ENCODE measurements at regions not wholly inside any gene's neighbourhood (a gene's known extent, or its start where the extent isn't known, plus 50 kb on each side); places are given as distances from the start of the nearest gene placed in this dataset.
A peak's percentile ranks its signal among the peaks of the same experiment; 100 is the strongest.

GRCh38 chr21:27476696-27477095 is 509.8 kb upstream of the ADAMTS5 start:
- Histone ChIP-seq H3K4me1 (no peaks in the 10 kb centered on the region), H3K4me3 (no peak overlapping the region), H3K27me3 (no peaks in the 10 kb centered on the region), H3K27ac (no peak overlapping the region), H3K9me3 (no peaks in the 10 kb centered on the region), H3K36me3 (no peaks in the 10 kb centered on the region)
- DNase-seq (peak in 1 of 4 donors; percentile 39), ATAC-seq (no peak)
- intact Hi-C loops (cut with DNase I) = no loop called here
- TF ChIP-seq, protein P1, sequence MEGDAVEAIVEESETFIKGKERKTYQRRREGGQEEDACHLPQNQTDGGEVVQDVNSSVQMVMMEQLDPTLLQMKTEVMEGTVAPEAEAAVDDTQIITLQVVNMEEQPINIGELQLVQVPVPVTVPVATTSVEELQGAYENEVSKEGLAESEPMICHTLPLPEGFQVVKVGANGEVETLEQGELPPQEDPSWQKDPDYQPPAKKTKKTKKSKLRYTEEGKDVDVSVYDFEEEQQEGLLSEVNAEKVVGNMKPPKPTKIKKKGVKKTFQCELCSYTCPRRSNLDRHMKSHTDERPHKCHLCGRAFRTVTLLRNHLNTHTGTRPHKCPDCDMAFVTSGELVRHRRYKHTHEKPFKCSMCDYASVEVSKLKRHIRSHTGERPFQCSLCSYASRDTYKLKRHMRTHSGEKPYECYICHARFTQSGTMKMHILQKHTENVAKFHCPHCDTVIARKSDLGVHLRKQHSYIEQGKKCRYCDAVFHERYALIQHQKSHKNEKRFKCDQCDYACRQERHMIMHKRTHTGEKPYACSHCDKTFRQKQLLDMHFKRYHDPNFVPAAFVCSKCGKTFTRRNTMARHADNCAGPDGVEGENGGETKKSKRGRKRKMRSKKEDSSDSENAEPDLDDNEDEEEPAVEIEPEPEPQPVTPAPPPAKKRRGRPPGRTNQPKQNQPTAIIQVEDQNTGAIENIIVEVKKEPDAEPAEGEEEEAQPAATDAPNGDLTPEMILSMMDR (IDR thresholded peaks at IDR 0.05) = peak in 1 of 2 donors; percentile 31

DNA sequence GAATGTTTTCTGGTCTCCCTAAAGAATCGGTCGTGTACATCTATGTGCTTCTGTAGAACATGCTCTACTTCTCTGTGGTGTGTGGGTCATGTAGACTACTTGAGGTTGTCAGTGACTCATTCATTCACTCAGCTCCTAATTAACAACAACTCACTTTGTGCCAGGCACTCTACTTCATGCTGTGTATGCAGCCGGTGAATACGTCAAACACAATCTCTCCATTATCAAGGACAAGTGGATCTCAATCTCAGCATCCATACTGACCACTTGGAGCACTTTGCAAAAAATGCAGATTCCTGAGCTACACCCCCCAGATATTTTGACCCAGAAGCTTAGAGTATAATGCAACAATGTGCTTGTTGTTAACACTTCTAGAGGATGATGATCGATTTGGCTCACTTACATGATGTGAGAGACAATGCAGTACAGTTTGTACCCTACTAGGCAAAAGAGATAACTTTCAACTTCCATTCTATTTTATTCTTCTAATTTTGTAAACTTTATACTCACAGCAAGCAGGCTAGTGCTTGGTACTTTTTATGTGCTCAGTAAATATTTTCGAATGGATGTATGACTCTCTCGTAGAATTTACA is 508.6 kb upstream of the ADAMTS5 start:
- H3K27ac ChIP-seq = no peak overlapping the region
- TF ChIP-seq, protein P1 (IDR thresholded peaks at IDR 0.05) = no peak
- H3K27me3 ChIP-seq = no peaks in the 10 kb centered on the region
- no peaks in the 10 kb centered on the region for H3K36me3 ChIP-seq
- intact Hi-C loops (cut with DNase I) = no loop called here
- no peak overlapping the region for H3K4me3 ChIP-seq
- no peaks in the 10 kb centered on the region for H3K4me1 ChIP-seq
- ATAC-seq (no peak), DNase-seq (no peak)
- no peaks in the 10 kb centered on the region for H3K9me3 ChIP-seq

DNA sequence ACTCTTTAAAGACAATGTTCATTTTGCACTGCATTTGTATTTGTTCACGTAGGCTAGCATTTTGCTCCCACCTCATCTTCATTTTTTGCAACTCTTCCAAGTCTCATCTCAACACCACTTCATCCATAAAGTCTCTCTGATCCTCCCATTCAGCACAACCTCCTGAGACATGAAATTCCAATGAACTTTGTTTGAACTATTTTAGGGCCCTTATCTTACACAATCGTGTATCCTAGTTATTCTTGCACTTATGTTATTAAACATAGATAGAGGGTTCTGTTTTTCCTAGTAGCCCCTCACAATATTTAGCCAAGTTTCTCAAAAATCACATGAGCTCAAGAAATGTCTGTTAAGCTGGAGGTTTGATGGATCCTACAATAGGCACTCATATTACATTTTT is 500.5 kb upstream of the ADAMTS5 start:
- Histone ChIP-seq H3K9me3 (no peaks in the 10 kb centered on the region), H3K36me3 (no peaks in the 10 kb centered on the region), H3K4me1 (no peaks in the 10 kb centered on the region), H3K27ac (no peak overlapping the region), H3K4me3 (no peak overlapping the region), H3K27me3 (no peaks in the 10 kb centered on the region)
- peak in 2 of 4 donors; percentile 28 to 36 for DNase-seq
- TF ChIP-seq, protein P1 (IDR thresholded peaks at IDR 0.05) = no peak
- intact Hi-C loops (cut with DNase I) = no loop called here
- no peak for ATAC-seq

- Histone ChIP-seq H3K4me3 (no peak overlapping the region), H3K27me3 (no peaks in the 10 kb centered on the region), H3K36me3 (no peaks in the 10 kb centered on the region), H3K27ac (no peak overlapping the region), H3K9me3 (no peaks in the 10 kb centered on the region), H3K4me1 (no peaks in the 10 kb centered on the region)
- TF ChIP-seq, protein P1 (IDR thresholded peaks at IDR 0.05) = no peak
- intact Hi-C loops (cut with DNase I) = no loop called here
- DNase-seq (no peak), ATAC-seq (no peak)
Observed at GRCh38 chr21:27466140-27466539, 499.3 kb upstream of the ADAMTS5 start.

DNA sequence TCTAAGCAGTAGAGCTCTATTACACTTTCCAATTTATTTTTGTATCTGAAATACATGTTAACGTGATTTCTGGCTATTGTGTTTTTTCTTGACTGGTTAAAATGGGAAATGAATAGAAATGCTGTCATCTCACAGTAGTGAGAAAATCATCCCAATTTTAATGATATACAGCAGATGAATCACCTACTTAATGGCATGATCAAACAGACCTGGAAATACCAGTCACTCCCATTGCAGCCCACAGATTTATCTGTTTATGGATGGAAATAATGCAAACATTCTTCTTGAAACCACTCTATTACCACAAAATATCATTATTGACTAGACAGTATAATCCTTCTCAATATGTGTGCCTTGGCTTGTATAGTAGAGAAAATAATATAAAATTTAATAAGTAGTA is 497.8 kb upstream of the ADAMTS5 start:
- Histone ChIP-seq H3K9me3 (no peaks in the 10 kb centered on the region), H3K27ac (no peak overlapping the region), H3K4me3 (no peak overlapping the region), H3K36me3 (no peaks in the 10 kb centered on the region), H3K27me3 (no peaks in the 10 kb centered on the region), H3K4me1 (no peaks in the 10 kb centered on the region)
- ATAC-seq (no peak), DNase-seq (no peak)
- intact Hi-C loops (cut with DNase I) = no loop called here
- TF ChIP-seq, protein P1 (IDR thresholded peaks at IDR 0.05) = no peak

Data from left lung (tissue), 4 donors.